ENCODE measurements at regions not wholly inside any gene's neighbourhood (a gene's known extent, or its start where the extent isn't known, plus 50 kb on each side); places are given as distances from the start of the nearest gene placed in this dataset.

DNA sequence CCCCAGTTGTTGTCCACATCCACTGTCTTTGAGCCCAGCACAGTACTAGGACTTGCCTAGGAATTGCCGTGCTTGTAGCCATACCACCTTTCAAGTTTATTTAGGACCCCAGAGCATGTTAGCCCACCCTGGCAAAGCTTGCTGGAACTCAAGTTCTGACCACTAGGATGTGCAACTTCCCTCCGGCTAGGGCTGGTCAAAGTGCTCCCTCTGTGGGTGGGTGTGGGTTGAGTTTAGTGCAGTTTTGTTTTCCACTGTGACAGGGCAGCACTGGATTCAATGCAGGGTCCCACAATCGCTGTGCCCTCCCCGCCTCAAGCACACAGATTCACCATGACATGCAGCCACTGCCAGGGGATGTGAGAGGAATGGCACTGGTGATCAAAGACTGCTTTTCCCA is 96.0 kb downstream of the RASGEF1B start:
- no peak for DNase-seq
- TF ChIP-seq CTCF (IDR thresholded peaks at IDR 0.05; ENCODE audit: insufficient read depth in 1 of 2, low read depth in 1 of 2, low read length in 1 of 2, severe bottlenecking in 1 of 2, unreplicated experiment in 1 of 2): no peak
- Mint-ChIP-seq H3K9me3 (ENCODE audit: unreplicated experiment) (no peaks in the 10 kb centered on the region), H3K27me3 (ENCODE audit: insufficient read depth, unreplicated experiment) (no peaks in the 10 kb centered on the region), H3K27ac (ENCODE audit: unreplicated experiment) (no peak overlapping the region), H3K4me1 (ENCODE audit: low read depth, unreplicated experiment) (peaks cover 14% of the 10 kb centered on the region), H3K4me3 (ENCODE audit: unreplicated experiment) (no peak overlapping the region), H3K36me3 (ENCODE audit: insufficient read depth, unreplicated experiment) (no peaks in the 10 kb centered on the region)
- POLR2A ChIA-PET: no interaction called here
- CTCF ChIA-PET: no interaction called here
- BruUV-seq (replicated peaks): no TSS peak
- Histone ChIP-seq H3K4me3 (ENCODE audit: low read depth, low read length) (no peak overlapping the region), H3K4me1 (peaks cover 25% of the 10 kb centered on the region), H3K27me3 (replicated peaks; ENCODE audit: control insufficient read depth, insufficient read depth, low read length) (no peaks in the 10 kb centered on the region), H3K36me3 (ENCODE audit: control insufficient read depth, insufficient read depth, low read length) (no peaks in the 10 kb centered on the region), H3K9me3 (no peaks in the 10 kb centered on the region)
- intact Hi-C loops (cut with micrococcal nuclease; ENCODE audit: unreplicated experiment): no loop called here

DNA sequence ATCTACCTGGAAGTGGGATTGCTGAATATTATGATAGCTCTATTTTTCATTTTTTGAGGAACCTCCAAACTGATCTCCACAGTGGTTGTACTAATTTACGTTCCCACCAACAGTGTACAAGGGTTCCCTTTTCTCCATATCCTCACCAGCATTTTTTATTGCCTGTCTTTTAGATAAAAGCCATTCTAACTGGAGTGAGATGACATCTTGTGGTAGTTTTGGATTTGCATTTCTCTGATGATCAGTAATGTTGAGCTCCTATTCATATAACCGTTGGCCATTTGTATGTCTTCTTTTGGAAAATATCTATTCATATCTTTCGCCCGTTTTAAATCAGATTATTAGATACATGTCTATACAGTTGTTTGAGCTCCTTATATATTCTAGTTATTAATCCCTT is 101.8 kb downstream of the RASGEF1B start:
- no TSS peak for BruUV-seq (replicated peaks)
- CTCF ChIA-PET: interaction anchor here (0.7 to 1.0 kb wide), 2 partner anchors 18 to 300 kb away, joined by 4 to 13 read pairs; no protein-coding TSS in a partner anchor
- H3K9me3 ChIP-seq: no peaks in the 10 kb centered on the region
- H3K36me3 ChIP-seq (ENCODE audit: control insufficient read depth, insufficient read depth, low read length): no peaks in the 10 kb centered on the region
- Mint-ChIP-seq H3K4me1 (ENCODE audit: low read depth, unreplicated experiment) (no peaks in the 10 kb centered on the region), H3K4me3 (ENCODE audit: unreplicated experiment) (no peak overlapping the region), H3K36me3 (ENCODE audit: insufficient read depth, unreplicated experiment) (no peaks in the 10 kb centered on the region), H3K27ac (ENCODE audit: unreplicated experiment) (no peak overlapping the region), H3K9me3 (ENCODE audit: unreplicated experiment) (no peaks in the 10 kb centered on the region), H3K27me3 (ENCODE audit: insufficient read depth, unreplicated experiment) (peaks cover 3% of the 10 kb centered on the region)
- POLR2A ChIA-PET: no interaction called here
- H3K4me3 ChIP-seq (ENCODE audit: low read depth, low read length): no peak overlapping the region
- no peak for DNase-seq
- intact Hi-C loops (cut with micrococcal nuclease; ENCODE audit: unreplicated experiment): loop anchor here (1.0 kb wide), 1 partner anchor 301 kb away; no protein-coding TSS in a partner anchor
- H3K4me1 ChIP-seq: no peaks in the 10 kb centered on the region
- no peak for TF ChIP-seq CTCF (IDR thresholded peaks at IDR 0.05; ENCODE audit: insufficient read depth in 1 of 2, low read depth in 1 of 2, low read length in 1 of 2, severe bottlenecking in 1 of 2, unreplicated experiment in 1 of 2)
- H3K27me3 ChIP-seq (replicated peaks; ENCODE audit: control insufficient read depth, insufficient read depth, low read length): no peaks in the 10 kb centered on the region

DNA sequence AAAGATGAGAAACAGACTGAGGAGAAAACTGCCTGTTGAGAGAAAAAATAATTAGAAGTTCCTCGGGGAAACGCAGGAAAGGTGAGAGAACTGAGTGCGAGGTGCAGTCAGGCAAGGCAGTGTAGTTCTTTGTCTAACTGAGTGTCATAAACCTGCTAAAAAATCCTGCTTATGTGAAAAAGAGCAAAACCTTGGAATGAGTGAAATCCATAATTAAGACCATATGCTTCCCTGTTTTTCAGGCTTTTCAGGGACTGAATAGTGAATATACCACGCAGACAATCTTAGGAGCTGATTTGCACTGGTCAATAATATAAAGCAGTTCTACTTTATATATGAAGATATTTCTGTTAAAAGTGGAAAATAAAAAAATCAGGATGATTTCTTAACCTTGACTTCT is 104.9 kb downstream of the RASGEF1B start:
- no peaks in the 10 kb centered on the region for H3K27me3 ChIP-seq (replicated peaks; ENCODE audit: control insufficient read depth, insufficient read depth, low read length)
- H3K27me3 Mint-ChIP-seq (ENCODE audit: insufficient read depth, unreplicated experiment): peaks cover 7% of the 10 kb centered on the region
- no peak for DNase-seq
- POLR2A ChIA-PET: no interaction called here
- CTCF ChIA-PET: no interaction called here
- H3K4me3 ChIP-seq (ENCODE audit: low read depth, low read length): no peak overlapping the region
- H3K4me3 Mint-ChIP-seq (ENCODE audit: unreplicated experiment): no peak overlapping the region
- intact Hi-C loops (cut with micrococcal nuclease; ENCODE audit: unreplicated experiment): no loop called here
- no peaks in the 10 kb centered on the region for H3K9me3 ChIP-seq
- no peaks in the 10 kb centered on the region for H3K9me3 Mint-ChIP-seq (ENCODE audit: unreplicated experiment)
- no TSS peak for BruUV-seq (replicated peaks)
- no peak for TF ChIP-seq CTCF (IDR thresholded peaks at IDR 0.05; ENCODE audit: insufficient read depth in 1 of 2, low read depth in 1 of 2, low read length in 1 of 2, severe bottlenecking in 1 of 2, unreplicated experiment in 1 of 2)
- H3K4me1 ChIP-seq: no peaks in the 10 kb centered on the region
- no peaks in the 10 kb centered on the region for H3K36me3 ChIP-seq (ENCODE audit: control insufficient read depth, insufficient read depth, low read length)
- H3K36me3 Mint-ChIP-seq (ENCODE audit: insufficient read depth, unreplicated experiment): no peaks in the 10 kb centered on the region
- H3K27ac Mint-ChIP-seq (ENCODE audit: unreplicated experiment): no peak overlapping the region
- no peaks in the 10 kb centered on the region for H3K4me1 Mint-ChIP-seq (ENCODE audit: low read depth, unreplicated experiment)
